IPS DF 19.7 (cell line): ENCODE measurements at regions not wholly inside any gene's neighbourhood (a gene's known extent, or its start where the extent isn't known, plus 50 kb on each side); places are given as distances from the start of the nearest gene placed in this dataset.
"Not testable (repeated sequence)": the region's sequence is repeated elsewhere in the genome, so short reads cannot be mapped to it uniquely, and the experiment has no call there.

Experiments
- DNase-seq: peaks from one replicate; pipeline ENCODE4 v3.0.0-alpha.2; 2013; ENCODE audit warnings: low read depth, low spot score

GRCh38 chr6:137709424-137710236 is 157.4 kb upstream of the TNFAIP3 start:
- no peak for DNase-seq

GRCh38 chr6:137711972-137712371 is 155.1 kb upstream of the TNFAIP3 start:
- no peak for DNase-seq

GRCh38 chr6:137712587-137712986 is 154.5 kb upstream of the TNFAIP3 start:
- DNase-seq, result no peak

GRCh38 chr6:137715589-137716045 is 151.4 kb upstream of the TNFAIP3 start:
- DNase-seq, result no peak

- no peak for DNase-seq
Observed at GRCh38 chr6:137717074-137718073, 149.7 kb upstream of the TNFAIP3 start.

- not testable (repeated sequence) for DNase-seq
Observed at GRCh38 chr6:137718903-137719302, 148.2 kb upstream of the TNFAIP3 start.

- no peak for DNase-seq
Observed at GRCh38 chr6:137722749-137723272, 144.2 kb upstream of the TNFAIP3 start.

- no peak for DNase-seq
Observed at GRCh38 chr6:137723273-137724017, 143.6 kb upstream of the TNFAIP3 start.

- DNase-seq, result no peak
Observed at GRCh38 chr6:137724018-137724403, 143.0 kb upstream of the TNFAIP3 start.

- DNase-seq, result no peak
Observed at GRCh38 chr6:137724495-137725211, 142.4 kb upstream of the TNFAIP3 start.

- DNase-seq, result no peak
Observed at GRCh38 chr6:137725949-137726348, 141.1 kb upstream of the TNFAIP3 start.

GRCh38 chr6:137726582-137726981 is 140.5 kb upstream of the TNFAIP3 start:
- DNase-seq, result no peak

GRCh38 chr6:137727216-137727765 is 139.8 kb upstream of the TNFAIP3 start:
- DNase-seq, result no peak

- DNase-seq, result no peak
Observed at GRCh38 chr6:137728386-137729349, 138.4 kb upstream of the TNFAIP3 start.

- no peak for DNase-seq
Observed at GRCh38 chr6:137729866-137730629, 137.0 kb upstream of the TNFAIP3 start.

- DNase-seq, result no peak
Observed at GRCh38 chr6:137731600-137731959, 135.5 kb upstream of the TNFAIP3 start.

- DNase-seq, result no peak
Observed at GRCh38 chr6:137731960-137732616, 135.0 kb upstream of the TNFAIP3 start.

GRCh38 chr6:137733372-137733771 is 133.7 kb upstream of the TNFAIP3 start:
- no peak for DNase-seq
